ENCODE measurements at regions not wholly inside any gene's neighbourhood (a gene's known extent, or its start where the extent isn't known, plus 50 kb on each side); places are given as distances from the start of the nearest gene placed in this dataset.

- TF ChIP-seq PPARA (CRISPR knock-in tag; IDR thresholded peaks at IDR 0.05; ENCODE audit: borderline replicate concordance) (no peak), ZFP30 (CRISPR knock-in tag; IDR thresholded peaks at IDR 0.05) (no peak), SNAI2 (CRISPR knock-in tag; IDR thresholded peaks at IDR 0.05) (no peak), PATZ1 (CRISPR knock-in tag; IDR thresholded peaks at IDR 0.05; ENCODE audit: borderline replicate concordance) (no peak), BACH2 (CRISPR knock-in tag; IDR thresholded peaks at IDR 0.05; ENCODE audit: borderline replicate concordance) (no peak), RARB (CRISPR knock-in tag; IDR thresholded peaks at IDR 0.05) (no peak)
Observed at GRCh38 chr3:111248406-111248805, 176.8 kb downstream of the NECTIN3 start.
